D721Med (cell line): ENCODE measurements at regions not wholly inside any gene's neighbourhood (a gene's known extent, or its start where the extent isn't known, plus 50 kb on each side); places are given as distances from the start of the nearest gene placed in this dataset.

Experiments used
- DNase-seq: peaks from one replicate; pipeline ENCODE4 v3.0.0; 2011; ENCODE audit warnings: low spot score; ENCODE audit not compliant: insufficient read length
- FAIRE-seq: peaks from 2 replicates; lab custom pipeline; 2011; peaks lifted over from hg19 to GRCh38; lab: Jason Lieb, UNC
- TF ChIP-seq, protein P1 (sequence below): IDR thresholded peaks from 2 replicates; pipeline ENCODE4 v1.5.1; 2012; ENCODE audit warnings: mild to moderate bottlenecking, control low read depth; ENCODE audit not compliant: insufficient read depth; ENCODE audit errors: missing control alignments

DNA sequence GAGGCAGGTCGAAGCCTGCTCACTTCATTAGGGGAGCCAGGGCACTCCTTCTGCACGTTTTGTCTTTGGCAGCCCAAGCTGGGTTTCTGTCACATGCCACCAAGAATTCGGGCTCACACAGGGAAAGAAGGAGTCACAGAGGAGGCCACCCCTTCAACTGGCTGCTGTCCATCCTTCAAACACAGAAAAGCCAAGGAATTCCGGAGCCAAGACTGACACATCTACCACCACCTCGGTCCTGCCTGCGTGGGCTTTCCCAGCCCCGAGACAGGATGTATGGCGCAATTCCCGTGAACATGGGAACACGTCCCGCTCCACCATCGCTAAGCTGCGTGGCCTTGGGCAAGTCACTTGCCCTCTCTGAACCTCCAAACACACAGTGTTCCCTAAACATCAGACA, 70.4 kb downstream of the NCOR2 start:
- TF ChIP-seq, protein P1, sequence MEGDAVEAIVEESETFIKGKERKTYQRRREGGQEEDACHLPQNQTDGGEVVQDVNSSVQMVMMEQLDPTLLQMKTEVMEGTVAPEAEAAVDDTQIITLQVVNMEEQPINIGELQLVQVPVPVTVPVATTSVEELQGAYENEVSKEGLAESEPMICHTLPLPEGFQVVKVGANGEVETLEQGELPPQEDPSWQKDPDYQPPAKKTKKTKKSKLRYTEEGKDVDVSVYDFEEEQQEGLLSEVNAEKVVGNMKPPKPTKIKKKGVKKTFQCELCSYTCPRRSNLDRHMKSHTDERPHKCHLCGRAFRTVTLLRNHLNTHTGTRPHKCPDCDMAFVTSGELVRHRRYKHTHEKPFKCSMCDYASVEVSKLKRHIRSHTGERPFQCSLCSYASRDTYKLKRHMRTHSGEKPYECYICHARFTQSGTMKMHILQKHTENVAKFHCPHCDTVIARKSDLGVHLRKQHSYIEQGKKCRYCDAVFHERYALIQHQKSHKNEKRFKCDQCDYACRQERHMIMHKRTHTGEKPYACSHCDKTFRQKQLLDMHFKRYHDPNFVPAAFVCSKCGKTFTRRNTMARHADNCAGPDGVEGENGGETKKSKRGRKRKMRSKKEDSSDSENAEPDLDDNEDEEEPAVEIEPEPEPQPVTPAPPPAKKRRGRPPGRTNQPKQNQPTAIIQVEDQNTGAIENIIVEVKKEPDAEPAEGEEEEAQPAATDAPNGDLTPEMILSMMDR, result no peak
- no peak for DNase-seq
- no peak for FAIRE-seq

DNA sequence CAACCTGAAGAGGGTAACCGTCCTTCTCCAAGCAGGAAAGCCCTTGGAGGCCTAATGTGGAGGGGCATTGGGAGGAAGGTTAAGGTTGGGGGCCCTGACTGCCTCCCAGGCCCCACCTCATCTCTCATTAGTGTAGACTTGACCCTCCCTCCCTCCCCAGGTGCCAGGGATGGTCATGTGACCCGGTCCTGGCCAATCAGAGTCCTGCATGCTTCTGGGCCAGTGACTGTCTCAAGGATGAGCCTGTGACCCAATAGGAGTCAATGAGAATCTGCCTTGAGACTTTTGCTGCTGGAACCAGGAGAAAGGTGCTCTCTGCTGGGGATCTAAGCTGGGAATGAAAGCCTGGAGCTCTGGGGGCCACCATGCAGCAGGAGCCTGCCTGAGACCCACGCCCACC, 70.8 kb downstream of the NCOR2 start:
- DNase-seq (no peak), FAIRE-seq (no peak)
- TF ChIP-seq, protein P1, result no peak

DNA sequence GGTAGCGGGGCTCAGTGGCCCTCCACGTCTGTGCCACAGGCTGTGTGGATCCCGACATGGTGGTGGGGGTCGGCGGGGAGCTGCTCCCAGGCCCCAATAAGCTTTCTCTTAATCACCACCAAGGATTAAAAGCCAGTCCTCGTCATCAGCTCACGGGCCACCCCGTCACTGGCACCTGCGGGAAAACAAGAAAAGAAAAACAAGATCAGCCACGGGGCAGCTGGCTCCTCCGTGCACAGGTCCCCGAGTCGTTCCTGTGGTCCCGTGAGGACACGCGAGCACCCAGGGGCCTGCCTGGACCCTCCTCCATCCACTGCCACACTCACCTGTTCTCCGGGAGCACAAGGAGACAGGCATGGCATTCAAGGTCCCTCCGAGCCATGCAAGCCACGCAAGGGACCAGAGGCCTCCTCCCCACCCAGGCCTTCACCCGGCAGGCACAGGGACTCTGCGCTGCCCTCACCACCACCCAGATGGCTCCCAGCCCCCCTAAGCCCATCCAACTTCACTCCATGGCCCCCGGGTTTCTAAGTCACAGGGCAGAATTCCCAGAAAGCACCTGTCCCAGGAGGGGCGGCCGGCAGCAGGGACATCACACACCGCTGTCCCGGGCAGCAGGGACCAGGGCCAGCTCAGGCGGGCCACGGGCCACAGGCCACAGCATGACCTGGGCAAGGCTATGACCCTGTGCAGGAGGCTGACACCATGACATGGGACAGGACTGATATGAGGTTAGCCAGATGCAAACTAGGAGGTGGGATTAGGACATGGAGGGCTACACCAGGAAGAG, 72.0 kb downstream of the NCOR2 start:
- DNase-seq, result no peak
- TF ChIP-seq, protein P1, result no peak
- no peak for FAIRE-seq

DNA sequence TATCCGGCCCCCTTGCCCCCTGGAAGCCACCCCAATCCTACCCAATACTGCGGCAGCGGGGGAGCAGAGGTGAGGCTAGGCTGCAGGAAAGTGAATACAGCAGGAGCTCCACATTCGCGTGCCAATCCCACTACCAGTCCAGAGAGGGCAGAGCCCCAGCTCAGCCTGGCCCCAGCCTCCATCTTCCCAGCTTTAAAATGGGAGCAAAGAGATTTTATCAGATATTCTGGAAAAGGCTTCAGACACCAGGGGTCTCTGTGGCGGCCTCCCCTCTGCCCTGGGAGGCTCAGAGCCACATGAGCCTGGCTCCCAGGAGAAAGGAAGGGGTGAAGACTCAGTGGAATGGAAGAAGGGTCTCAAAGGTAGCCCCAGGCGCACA, 72.7 kb downstream of the NCOR2 start:
- DNase-seq (no peak), FAIRE-seq (no peak)
- TF ChIP-seq, protein P1, result no peak

DNA sequence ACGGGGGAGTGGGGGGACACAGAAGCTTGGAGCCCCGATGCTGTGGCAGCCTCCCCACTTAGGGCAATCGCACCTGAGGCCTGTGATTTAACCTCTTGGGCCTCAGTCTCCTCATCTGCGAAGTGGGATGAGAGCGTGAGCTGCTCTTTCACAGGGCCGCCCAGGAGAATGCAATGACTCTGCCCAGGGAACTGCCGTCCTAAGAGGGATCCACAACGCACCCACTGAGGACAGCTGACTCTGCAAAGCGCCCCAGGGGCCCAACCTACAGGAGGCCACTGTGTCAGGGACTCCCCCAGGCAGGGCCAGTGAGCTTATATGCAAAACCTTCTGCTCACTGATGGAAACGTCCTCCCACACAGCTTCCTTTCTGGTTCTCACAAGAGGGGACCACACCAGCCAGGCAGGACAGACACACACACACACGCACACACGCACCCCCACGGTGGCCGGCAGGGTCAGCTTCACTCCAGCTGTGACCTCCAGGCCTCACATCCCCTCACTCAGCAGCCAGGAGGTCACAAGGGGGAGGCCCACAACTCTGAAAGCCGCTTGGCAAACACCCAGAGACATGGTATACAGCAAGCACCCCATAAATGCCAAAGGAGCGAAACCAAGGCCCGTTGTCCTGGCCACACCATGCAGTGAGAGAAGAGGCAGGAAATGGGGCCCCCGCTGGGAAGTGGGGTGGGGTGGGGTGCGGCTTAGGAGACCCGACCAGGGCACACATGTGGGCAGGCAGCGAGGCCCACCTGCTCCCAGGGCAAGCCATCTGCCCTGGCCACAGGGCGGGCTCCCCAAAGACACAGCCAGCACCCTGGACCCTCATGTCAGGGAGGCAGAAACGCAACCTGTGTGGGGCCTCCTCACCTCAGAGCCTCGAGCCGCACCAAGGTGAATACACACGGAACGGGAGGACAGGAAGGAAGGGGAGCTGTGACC, 73.3 kb downstream of the NCOR2 start:
- DNase-seq (no peak), FAIRE-seq (no peak)
- TF ChIP-seq, protein P1, result no peak

DNA sequence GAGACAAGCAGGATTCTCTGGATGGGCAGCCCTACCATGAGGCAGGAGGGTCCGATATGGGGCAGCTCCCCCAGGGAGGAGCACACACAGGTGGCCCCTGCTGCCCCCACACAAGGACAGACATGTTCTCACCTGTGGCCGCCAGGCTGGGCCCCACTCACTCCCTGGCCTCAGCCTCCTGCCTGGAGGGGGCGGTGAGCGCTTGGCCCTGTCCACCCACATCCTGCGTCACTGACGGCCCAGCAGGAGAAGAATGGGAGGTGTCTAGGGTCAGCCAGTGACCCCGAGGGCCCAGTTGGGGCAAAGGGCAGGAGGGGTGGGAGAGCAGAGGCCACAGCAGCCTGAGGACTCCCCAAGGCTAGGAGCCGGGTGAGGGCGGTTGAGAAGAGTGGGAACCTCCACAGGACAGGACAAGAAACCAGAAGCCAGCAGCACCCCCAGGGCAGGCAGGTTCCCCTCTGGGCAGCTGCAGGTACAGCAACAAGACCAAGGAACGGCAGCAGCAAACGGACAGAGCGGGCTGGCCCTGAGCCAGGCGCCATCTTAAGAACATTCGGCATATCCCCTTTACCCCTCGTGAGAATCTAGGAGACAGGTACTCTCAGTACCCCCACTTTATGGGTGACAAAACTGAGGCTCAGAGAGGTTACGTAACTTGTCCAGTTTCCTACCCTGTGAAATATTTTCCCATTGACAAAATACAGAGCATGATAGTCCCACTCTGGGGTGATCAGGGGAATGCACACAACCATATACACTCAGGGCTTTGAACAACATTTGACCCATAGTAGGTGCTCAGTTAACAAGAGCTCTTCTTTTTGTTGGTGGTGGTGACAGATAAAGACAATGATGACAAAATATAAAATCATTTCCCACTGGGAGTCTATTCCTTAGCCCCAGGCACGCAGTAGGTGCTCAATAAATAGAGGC, 74.3 kb downstream of the NCOR2 start:
- FAIRE-seq, result no peak
- DNase-seq, result no peak
- TF ChIP-seq, protein P1, result no peak
